Activated gamma-delta T cell treated with anti-CD3 and anti-CD28 coated beads, Interleukin-2, amount 50 U/mL, for 16 hours (primary cell): ENCODE measurements at regions not wholly inside any gene's neighbourhood (a gene's known extent, or its start where the extent isn't known, plus 50 kb on each side); places are given as distances from the start of the nearest gene placed in this dataset.

Experiments
- DNase-seq: peaks from one replicate; pipeline ENCODE4 v3.0.0-alpha.2; 2020; ENCODE audit warnings: low read depth

- DNase-seq: no peak
These were observed 1809.5 kb upstream of the CELF4 start for GRCh38 chr18:39375066-39375465.

- DNase-seq: no peak
These were observed 1806.4 kb upstream of the CELF4 start for GRCh38 chr18:39371996-39372395.

GRCh38 chr18:39366656-39367055, 1801.1 kb upstream of the CELF4 start:
- no peak for DNase-seq

- DNase-seq: no peak
These were observed 1800.4 kb upstream of the CELF4 start for GRCh38 chr18:39365836-39366485.

GRCh38 chr18:39360072-39360471, 1794.5 kb upstream of the CELF4 start:
- DNase-seq: no peak

GRCh38 chr18:39359636-39360035, 1794.0 kb upstream of the CELF4 start:
- no peak for DNase-seq

GRCh38 chr18:39350945-39351344, 1785.3 kb upstream of the CELF4 start:
- no peak for DNase-seq

- DNase-seq: no peak
These were observed 1784.2 kb upstream of the CELF4 start for GRCh38 chr18:39349801-39350200.

- DNase-seq: no peak
These were observed 1783.2 kb upstream of the CELF4 start for GRCh38 chr18:39348757-39349156.

- no peak for DNase-seq
These were observed 1782.1 kb upstream of the CELF4 start for GRCh38 chr18:39347701-39348100.

- no peak for DNase-seq
These were observed 1781.3 kb upstream of the CELF4 start for GRCh38 chr18:39346916-39347315.

GRCh38 chr18:39345321-39345720, 1779.7 kb upstream of the CELF4 start:
- no peak for DNase-seq

- no peak for DNase-seq
These were observed 1778.9 kb upstream of the CELF4 start for GRCh38 chr18:39344487-39344886.

- no peak for DNase-seq
These were observed 1775.5 kb upstream of the CELF4 start for GRCh38 chr18:39341129-39341528.

- no peak for DNase-seq
These were observed 1774.8 kb upstream of the CELF4 start for GRCh38 chr18:39340418-39340817.

- no peak for DNase-seq
These were observed 1764.1 kb upstream of the CELF4 start for GRCh38 chr18:39329496-39330275.

- DNase-seq: no peak
These were observed 1761.2 kb upstream of the CELF4 start for GRCh38 chr18:39326772-39327171.

- no peak for DNase-seq
These were observed 1760.4 kb upstream of the CELF4 start for GRCh38 chr18:39325973-39326372.

- DNase-seq: no peak
These were observed 1753.5 kb upstream of the CELF4 start for GRCh38 chr18:39319141-39319540.

- DNase-seq: no peak
These were observed 1752.9 kb upstream of the CELF4 start for GRCh38 chr18:39318462-39318861.

GRCh38 chr18:39318008-39318407, 1752.4 kb upstream of the CELF4 start:
- DNase-seq: no peak

GRCh38 chr18:39314595-39314994, 1749.0 kb upstream of the CELF4 start:
- no peak for DNase-seq

GRCh38 chr18:39313992-39314391, 1748.4 kb upstream of the CELF4 start:
- DNase-seq: no peak
